ENCODE measurements at regions not wholly inside any gene's neighbourhood (a gene's known extent, or its start where the extent isn't known, plus 50 kb on each side); places are given as distances from the start of the nearest gene placed in this dataset.

GRCh38 chr22:48640890-48641841 is 1186.5 kb downstream of the BRD1 start:
- DNase-seq (ENCODE audit: low read depth): no peak
- no peak for TF ChIP-seq CTCF (IDR thresholded peaks at IDR 0.05; ENCODE audit: insufficient read depth, low read depth, low read length, missing control alignments)
- H3K4me3 ChIP-seq (ENCODE audit: low read length): no peak overlapping the region

- H3K4me3 ChIP-seq (ENCODE audit: low read length): no peak overlapping the region
- no peak for DNase-seq (ENCODE audit: low read depth)
- no peak for TF ChIP-seq CTCF (IDR thresholded peaks at IDR 0.05; ENCODE audit: insufficient read depth, low read depth, low read length, missing control alignments)
Observed at GRCh38 chr22:48639896-48640748, 1187.6 kb downstream of the BRD1 start.

DNA sequence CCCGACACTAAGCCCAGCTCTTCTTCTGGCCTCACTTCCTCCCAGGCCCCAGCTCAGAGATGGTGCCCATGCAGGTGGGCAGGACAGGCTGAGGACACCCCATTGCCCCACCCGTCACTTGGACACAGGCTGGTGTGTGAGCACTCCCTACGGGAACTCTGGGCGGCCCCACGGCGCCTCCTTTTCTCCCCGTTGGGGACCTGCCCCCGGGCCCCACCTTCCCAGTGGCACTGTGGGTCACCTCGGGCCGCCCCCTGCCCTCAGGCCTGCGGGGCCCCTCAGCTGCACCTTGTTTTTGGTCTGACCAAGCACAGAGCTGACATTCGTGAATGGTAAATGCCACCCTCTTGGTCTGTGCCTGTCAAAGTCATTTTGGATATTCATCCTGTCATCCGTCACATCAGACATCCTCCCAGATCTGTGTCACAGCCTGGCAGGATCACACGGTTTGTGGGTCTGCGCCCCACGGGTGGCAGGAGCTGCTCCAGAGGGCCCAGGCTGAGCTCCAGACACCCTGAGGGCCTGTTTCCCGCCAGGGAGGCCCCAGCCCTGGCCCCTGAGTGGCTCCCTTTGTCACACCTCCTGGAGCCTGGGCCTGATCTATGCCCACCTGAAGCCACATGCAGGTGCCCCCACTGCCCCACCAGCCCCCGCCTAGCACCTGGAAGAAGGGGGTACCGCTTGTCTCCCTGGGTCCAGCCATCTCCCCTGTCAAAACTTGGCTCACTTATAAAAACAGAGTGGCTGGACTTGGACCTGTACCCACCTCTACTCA is 1188.5 kb downstream of the BRD1 start:
- DNase-seq (ENCODE audit: low read depth): no peak
- no peak overlapping the region for H3K4me3 ChIP-seq (ENCODE audit: low read length)
- no peak for TF ChIP-seq CTCF (IDR thresholded peaks at IDR 0.05; ENCODE audit: insufficient read depth, low read depth, low read length, missing control alignments)

DNA sequence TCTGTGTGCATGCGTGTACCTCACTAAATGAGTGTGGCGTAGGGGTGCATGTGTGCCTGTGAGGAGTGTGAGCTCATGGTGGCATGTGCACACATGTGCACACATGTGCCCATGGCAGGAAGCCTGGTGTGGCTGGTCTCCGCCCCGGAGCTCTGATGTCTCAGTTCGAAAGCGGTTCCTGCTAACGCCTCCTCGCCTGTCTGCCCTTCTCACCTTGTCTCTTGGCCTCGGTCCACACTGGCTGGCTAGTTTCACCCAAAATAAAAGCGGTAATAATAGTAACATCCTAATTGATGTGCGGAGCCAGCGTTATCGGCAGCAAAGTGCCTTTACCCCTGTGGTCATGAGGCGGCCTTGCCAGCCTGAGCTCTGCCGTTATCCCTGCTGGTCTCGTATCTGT is 1190.4 kb downstream of the BRD1 start:
- H3K4me3 ChIP-seq (ENCODE audit: low read length): no peak overlapping the region
- TF ChIP-seq CTCF (IDR thresholded peaks at IDR 0.05; ENCODE audit: insufficient read depth, low read depth, low read length, missing control alignments): no peak
- no peak for DNase-seq (ENCODE audit: low read depth)

- TF ChIP-seq CTCF (IDR thresholded peaks at IDR 0.05; ENCODE audit: insufficient read depth, low read depth, low read length, missing control alignments): no peak
- DNase-seq (ENCODE audit: low read depth): no peak
- no peak overlapping the region for H3K4me3 ChIP-seq (ENCODE audit: low read length)
Observed at GRCh38 chr22:48636746-48637145, 1190.9 kb downstream of the BRD1 start.

GRCh38 chr22:48635816-48636215 is 1191.9 kb downstream of the BRD1 start:
- H3K4me3 ChIP-seq (ENCODE audit: low read length): no peak overlapping the region
- DNase-seq (ENCODE audit: low read depth): no peak
- TF ChIP-seq CTCF (IDR thresholded peaks at IDR 0.05; ENCODE audit: insufficient read depth, low read depth, low read length, missing control alignments): no peak

Data from epithelial cell of esophagus (primary cell).